ENCODE measurements at regions not wholly inside any gene's neighbourhood (a gene's known extent, or its start where the extent isn't known, plus 50 kb on each side); places are given as distances from the start of the nearest gene placed in this dataset.
"Not testable (repeated sequence)": the region's sequence is repeated elsewhere in the genome, so short reads cannot be mapped to it uniquely, and the experiment has no call there.

DNA sequence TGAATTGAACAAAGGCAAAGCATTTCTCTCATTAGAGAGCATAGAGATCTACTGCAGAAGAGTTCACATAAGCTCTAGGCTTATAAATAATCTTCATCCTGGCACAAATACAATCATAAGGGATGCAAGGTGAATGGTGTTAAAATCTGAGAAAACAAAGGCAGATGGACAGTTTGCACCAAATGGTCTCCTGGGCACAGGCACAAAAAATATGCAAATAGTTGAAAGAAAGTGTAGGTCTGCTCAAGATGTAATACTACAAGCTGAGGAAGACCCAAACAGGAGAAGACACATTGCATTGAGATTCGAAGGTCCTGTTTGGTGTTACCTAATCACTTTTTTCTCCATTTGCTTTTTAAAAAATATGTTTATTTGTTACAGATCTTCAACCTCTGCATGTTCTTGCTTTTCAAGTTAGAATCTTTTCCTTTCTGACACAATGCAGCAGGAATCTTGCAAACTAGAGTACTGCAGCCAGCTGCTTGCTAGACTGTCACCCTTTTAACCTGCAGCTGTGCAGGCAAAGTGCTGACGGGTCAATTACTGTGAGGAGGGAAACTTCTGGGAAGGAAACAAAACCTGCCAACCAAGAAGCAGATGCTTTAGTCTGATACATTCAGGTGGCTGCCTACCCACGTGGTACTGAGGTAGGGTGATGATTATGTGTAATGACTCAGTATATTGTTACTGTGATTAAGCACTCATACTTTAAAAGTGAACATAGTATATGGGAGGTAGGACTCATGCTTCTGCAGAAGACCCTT, 1048.6 kb upstream of the SEMA6A start:
- DNase-seq (ENCODE audit: low spot score) = no peak

- DNase-seq (ENCODE audit: low spot score) = no peak
These were observed 1047.3 kb upstream of the SEMA6A start for GRCh38 chr5:117621921-117622320.

DNA sequence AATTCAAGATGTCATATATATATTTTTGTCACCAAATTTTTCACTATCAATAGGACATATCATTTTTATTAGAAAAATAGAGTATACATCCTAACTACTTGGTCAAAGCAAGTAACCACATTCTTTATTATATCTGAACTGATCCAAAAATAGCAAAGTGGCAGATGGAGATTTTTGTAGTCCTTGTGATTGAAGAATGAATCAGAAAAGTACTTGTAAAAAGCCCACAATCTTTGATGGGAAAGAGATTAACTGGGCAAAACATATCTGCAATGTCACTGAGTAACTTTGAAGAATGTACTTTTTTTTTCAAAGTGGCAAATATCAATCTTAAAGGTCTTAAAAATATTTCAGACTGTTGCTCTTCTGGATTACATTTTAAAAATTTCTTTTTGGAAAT, 1040.6 kb upstream of the SEMA6A start:
- no peak for DNase-seq (ENCODE audit: low spot score)

- DNase-seq (ENCODE audit: low spot score) = no peak
These were observed 1039.8 kb upstream of the SEMA6A start for GRCh38 chr5:117614408-117614807.

- no peak for DNase-seq (ENCODE audit: low spot score)
These were observed 1030.2 kb upstream of the SEMA6A start for GRCh38 chr5:117604845-117605244.

DNA sequence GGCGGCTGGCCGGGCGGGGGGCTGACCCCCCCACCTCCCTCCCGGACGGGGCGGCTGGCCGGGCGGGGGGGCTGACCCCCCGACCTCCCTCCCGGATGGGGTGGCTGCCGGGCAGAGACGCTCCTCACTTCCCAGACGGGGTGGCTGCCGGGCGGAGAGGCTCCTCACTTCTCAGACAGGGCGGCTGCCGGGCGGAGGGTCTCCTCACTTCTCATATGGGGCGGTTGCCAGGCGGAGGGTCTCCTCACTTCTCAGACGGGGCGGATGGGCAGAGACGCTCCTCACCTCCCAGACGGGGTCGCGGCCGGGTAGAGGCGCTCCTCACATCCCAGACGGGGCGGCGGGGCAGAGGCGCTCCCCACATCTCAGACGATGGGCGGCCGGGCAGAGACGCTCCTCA, 1025.2 kb upstream of the SEMA6A start:
- DNase-seq (ENCODE audit: low spot score) = not testable (repeated sequence)

GRCh38 chr5:117594166-117594565, 1019.5 kb upstream of the SEMA6A start:
- no peak for DNase-seq (ENCODE audit: low spot score)

- no peak for DNase-seq (ENCODE audit: low spot score)
These were observed 1016.3 kb upstream of the SEMA6A start for GRCh38 chr5:117590944-117591343.

GRCh38 chr5:117588611-117589010, 1014.0 kb upstream of the SEMA6A start:
- DNase-seq (ENCODE audit: low spot score) = no peak

- DNase-seq (ENCODE audit: low spot score) = no peak
These were observed 1012.5 kb upstream of the SEMA6A start for GRCh38 chr5:117587111-117587510.

DNA sequence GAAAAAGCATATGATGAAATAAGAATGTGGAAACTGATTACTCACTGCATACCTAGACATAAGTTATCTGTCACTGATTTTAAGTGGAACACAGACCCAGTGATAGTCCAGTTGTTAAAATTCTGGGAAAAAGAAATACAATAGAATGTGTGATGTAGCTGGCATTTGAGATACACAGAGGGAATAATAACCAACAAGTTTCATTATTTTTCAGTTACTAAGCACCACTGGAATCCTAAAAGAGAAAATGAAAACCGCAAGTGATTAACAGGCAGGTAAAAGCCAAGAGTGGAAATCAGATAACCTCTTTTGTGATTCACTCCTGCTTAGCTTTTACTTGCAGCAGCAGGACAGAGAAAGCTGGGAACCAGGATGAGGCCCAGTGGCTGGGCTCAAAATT, 994.0 kb upstream of the SEMA6A start:
- DNase-seq (ENCODE audit: low spot score) = no peak

GRCh38 chr5:117568126-117568525, 993.5 kb upstream of the SEMA6A start:
- no peak for DNase-seq (ENCODE audit: low spot score)

DNA sequence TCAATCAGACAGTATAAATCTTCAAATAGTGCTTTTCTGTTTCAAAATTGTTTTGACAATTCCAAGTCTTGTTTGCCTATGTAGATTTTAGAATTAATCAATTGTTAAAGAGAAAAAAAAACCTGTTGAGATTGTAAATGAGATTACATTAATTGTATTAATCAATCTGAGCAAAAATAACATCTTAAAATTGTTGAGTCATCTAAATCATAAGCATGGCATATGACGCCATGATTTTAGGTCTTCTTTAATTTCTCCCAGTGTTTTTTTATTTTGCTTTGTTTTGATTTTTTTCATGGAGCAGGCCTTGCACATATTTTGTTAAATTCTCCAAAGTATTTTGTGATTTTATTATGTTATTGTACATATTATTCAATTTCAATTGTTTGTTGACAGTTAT, 988.0 kb upstream of the SEMA6A start:
- DNase-seq (ENCODE audit: low spot score) = no peak

DNA sequence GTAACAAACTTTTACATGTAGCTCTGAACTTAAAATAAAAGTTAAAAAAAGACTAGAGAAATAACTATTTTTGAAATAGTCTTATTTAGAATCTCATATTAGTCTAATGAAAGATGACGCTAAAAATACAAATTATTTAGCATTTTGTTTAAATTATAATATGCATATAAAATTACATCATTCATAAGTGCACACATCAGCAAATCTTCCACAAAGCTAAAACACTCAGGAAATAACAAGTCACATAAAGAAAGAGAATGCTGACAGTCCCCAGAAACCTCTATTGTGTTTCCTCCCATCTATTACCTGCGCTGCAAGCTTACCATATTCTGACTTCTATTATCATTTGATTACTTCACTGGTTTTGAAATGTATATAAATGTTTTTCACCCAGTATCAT, 986.9 kb upstream of the SEMA6A start:
- no peak for DNase-seq (ENCODE audit: low spot score)

DNA sequence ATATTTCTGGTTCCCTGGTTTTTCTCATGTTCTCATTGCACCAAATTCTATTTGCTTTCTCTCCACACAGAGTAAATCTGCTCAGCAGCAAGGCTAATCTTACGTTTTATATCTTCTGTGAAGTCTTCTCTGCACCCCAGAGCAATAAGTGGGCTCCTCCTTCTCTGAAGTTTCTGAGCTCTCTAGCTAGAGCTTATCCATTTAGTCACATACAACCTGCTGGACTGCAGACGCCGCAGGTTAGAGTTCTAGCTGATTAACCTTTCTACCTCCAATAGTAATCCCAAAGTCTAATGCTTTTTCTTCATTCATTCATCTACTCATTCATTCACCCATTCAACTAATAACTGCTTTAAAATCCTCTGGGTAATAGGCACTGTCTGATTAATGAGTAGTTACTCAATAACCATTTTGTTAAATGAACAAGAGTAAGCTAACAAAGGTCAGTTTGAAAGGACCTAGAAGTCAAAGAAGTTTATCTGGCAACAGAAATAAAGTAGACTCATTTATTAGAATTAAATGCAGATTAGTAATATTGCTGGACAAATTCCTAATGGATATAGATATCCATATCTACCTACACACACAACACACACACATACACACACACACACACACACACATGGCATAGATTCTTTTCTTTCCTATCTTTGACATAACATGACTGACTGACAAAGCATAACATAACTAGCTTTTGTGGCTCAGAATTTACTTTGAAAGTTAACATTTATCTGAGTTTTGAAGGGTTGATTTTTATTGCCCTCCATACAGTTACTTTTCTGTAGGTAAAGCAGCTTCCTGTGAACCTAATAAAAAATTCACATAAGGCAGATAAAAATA, 984.6 kb upstream of the SEMA6A start:
- DNase-seq (ENCODE audit: low spot score) = no peak

DNA sequence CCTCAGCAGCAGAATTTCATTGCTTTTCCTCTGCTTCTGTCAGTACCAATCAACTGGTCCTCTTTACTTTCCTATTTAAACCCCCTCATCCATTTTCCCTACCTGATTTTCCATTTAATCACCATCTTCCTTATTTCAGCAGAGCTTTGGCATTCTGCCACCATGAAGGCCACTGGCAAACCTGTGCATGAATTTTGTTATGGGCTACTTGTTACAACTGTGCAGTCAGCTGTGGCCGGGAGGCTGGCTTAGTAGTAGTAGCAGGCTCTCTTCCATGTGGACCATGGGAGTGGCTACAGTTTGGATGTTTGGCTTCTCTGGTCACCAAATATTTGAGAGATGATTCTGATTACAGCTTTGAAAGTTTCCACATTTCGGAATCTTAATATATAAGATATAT, 976.6 kb upstream of the SEMA6A start:
- DNase-seq (ENCODE audit: low spot score) = no peak

DNA sequence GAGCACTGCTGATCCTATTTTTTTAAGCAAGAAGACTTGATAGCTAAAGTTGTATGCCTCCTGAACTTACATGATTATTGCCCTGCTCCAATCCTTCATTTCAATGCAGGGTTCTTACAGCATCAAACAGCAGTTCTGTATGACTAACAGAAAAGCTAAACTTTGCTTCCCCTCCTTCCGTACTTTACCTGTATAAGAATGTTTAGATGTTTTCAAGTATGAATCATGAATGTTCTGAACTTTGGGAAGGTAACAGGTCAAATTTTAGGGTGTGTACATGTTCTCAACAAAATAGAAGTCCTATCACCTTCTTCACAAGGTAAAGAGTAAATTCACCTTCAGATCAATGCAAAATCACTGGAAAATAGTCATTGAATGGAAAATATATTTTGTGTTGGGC, 972.6 kb upstream of the SEMA6A start:
- DNase-seq (ENCODE audit: low spot score) = no peak

DNA sequence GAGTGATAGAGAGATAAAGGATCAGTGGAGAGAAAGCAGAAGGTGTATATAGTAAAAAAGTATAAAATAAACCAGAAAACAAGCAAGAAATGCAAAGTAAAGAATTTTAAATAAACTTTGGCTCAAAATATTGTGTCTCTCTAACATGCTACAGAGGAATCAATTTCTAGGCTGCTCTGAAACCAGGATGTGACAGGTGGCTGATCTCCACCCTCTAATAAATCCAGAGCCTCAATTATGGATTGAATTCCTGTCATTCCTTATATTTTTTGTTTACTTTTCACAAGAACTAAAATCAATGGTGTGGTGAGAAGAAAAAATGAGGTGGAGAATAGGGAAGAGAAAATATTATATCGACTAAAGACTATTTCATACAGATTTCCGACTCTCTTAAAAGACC, 965.1 kb upstream of the SEMA6A start:
- no peak for DNase-seq (ENCODE audit: low spot score)

GRCh38 chr5:117533792-117534191, 959.2 kb upstream of the SEMA6A start:
- DNase-seq (ENCODE audit: low spot score) = no peak

DNA sequence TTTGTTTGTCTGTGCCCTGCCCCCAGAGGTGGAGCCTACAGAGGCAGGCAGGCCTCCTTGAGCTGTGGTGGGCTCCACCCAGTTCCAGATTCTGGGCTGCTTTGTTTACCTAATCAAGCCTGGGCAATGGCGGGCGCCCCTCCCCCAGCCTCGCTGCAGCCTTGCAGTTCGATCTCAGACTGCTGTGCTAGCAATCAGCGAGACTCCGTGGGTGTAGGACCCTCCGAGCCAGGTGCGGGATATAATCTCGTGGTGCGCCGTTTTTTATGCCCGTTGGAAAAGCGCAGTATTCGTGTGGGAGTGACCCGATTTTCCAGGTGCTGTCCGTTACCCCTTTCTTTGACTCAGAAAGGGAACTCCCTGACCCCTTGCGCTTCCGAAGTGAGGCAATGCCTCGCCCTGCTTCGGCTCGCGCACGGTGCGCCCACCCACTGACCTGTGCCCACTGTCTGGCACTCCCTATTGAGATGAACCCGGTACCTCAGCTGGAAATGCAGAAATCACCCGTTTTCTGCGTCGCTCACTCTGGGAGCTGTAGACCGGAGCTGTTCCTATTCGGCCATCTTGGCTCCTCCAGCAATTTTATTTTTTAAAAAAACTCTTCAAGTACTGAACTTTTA, 958.5 kb upstream of the SEMA6A start:
- not testable (repeated sequence) for DNase-seq (ENCODE audit: low spot score)

DNA sequence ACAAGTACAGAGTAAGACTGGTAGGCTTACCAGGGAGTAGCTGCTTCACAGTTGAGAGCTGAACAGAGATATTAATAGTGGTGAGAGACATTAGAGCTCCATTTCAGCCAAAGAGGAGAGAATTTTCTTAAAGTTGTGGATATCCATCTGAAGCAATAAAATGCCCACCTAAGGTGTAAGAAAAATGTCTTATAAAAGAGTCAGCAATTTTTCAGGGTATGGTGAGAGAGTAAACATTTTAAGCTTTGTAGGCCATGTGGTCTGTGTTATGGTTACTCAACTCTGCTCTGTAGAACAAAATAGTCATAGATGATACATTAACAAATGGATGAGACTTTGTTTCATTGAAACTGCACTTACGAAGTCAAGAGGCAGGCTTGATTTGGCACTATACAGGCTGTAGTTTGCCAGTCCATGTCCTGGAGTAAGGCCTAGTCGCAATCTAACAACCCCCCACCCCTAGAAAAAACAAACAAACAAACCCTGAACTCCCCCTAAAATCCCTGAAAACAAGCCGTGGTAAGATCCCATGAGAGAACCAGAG, 945.4 kb upstream of the SEMA6A start:
- no peak for DNase-seq (ENCODE audit: low spot score)

GRCh38 chr5:117504305-117504704, 929.7 kb upstream of the SEMA6A start:
- DNase-seq (ENCODE audit: low spot score) = no peak

GRCh38 chr5:117497601-117498000, 923.0 kb upstream of the SEMA6A start:
- no peak for DNase-seq (ENCODE audit: low spot score)

All from CD4-positive, alpha-beta T cell treated with Interleukin-6 at 100 ng/mL for 8 hours (primary cell).